NCI-H2029 treated with DMSO at 0.1 percent for 48 hours (cell line): ENCODE measurements at regions not wholly inside any gene's neighbourhood (a gene's known extent, or its start where the extent isn't known, plus 50 kb on each side); places are given as distances from the start of the nearest gene placed in this dataset.

Experiments used
- DNase-seq: peaks from one replicate; lab custom pipeline; 2025; lab: John Stamatoyannopoulos, UW

- no peak for DNase-seq
Measured at GRCh38 chr3:147030274-147030673, 376.1 kb downstream of the ZIC4 start.

- DNase-seq, result no peak
Measured at GRCh38 chr3:147015334-147015733, 391.0 kb downstream of the ZIC4 start.

- DNase-seq, result no peak
Measured at GRCh38 chr3:147008886-147009285, 397.5 kb downstream of the ZIC4 start.

- DNase-seq, result no peak
Measured at GRCh38 chr3:147008458-147008857, 397.9 kb downstream of the ZIC4 start.

GRCh38 chr3:147007736-147008245, 398.6 kb downstream of the ZIC4 start:
- no peak for DNase-seq

GRCh38 chr3:147002721-147003120, 397.6 kb upstream of the PLSCR5 start:
- DNase-seq, result no peak

- no peak for DNase-seq
Measured at GRCh38 chr3:147000274-147000673, 395.1 kb upstream of the PLSCR5 start.

GRCh38 chr3:146991907-146992306, 386.8 kb upstream of the PLSCR5 start:
- no peak for DNase-seq

GRCh38 chr3:146975476-146975875, 370.3 kb upstream of the PLSCR5 start:
- DNase-seq, result no peak

GRCh38 chr3:146975032-146975431, 369.9 kb upstream of the PLSCR5 start:
- no peak for DNase-seq

GRCh38 chr3:146974001-146974400, 368.9 kb upstream of the PLSCR5 start:
- DNase-seq, result no peak

- no peak for DNase-seq
Measured at GRCh38 chr3:146972726-146973125, 367.6 kb upstream of the PLSCR5 start.

- no peak for DNase-seq
Measured at GRCh38 chr3:146970236-146970635, 365.1 kb upstream of the PLSCR5 start.

GRCh38 chr3:146969356-146969755, 364.2 kb upstream of the PLSCR5 start:
- DNase-seq, result no peak

GRCh38 chr3:146968204-146968651, 363.1 kb upstream of the PLSCR5 start:
- no peak for DNase-seq

- no peak for DNase-seq
Measured at GRCh38 chr3:146967783-146968182, 362.6 kb upstream of the PLSCR5 start.

GRCh38 chr3:146966124-146966523, 361.0 kb upstream of the PLSCR5 start:
- no peak for DNase-seq

- no peak for DNase-seq
Measured at GRCh38 chr3:146953511-146953981, 348.4 kb upstream of the PLSCR5 start.

- DNase-seq, result no peak
Measured at GRCh38 chr3:146948985-146949384, 343.8 kb upstream of the PLSCR5 start.

- no peak for DNase-seq
Measured at GRCh38 chr3:146948186-146948585, 343.0 kb upstream of the PLSCR5 start.

GRCh38 chr3:146929696-146930095, 324.6 kb upstream of the PLSCR5 start:
- no peak for DNase-seq

GRCh38 chr3:146928421-146929059, 323.4 kb upstream of the PLSCR5 start:
- DNase-seq, result no peak

- DNase-seq, result no peak
Measured at GRCh38 chr3:146921693-146922092, 316.5 kb upstream of the PLSCR5 start.

- no peak for DNase-seq
Measured at GRCh38 chr3:146914409-146914808, 309.3 kb upstream of the PLSCR5 start.
